Heart right ventricle (tissue), 16 donors: ENCODE measurements at regions not wholly inside any gene's neighbourhood (a gene's known extent, or its start where the extent isn't known, plus 50 kb on each side); places are given as distances from the start of the nearest gene placed in this dataset.

Experiments
- ATAC-seq, 8 donors: fragments of 200-7000 bp; cut with Tn5 transposase; one replicate each; pipeline ENCODE4 v1.9.1; 2020; ENCODE audit warnings: mild to moderate bottlenecking in 8 of 8, moderate library complexity in 8 of 8, moderate number of reproducible peaks in 1 of 8
- DNase-seq, 2 donors: peaks; one replicate each; pipeline ENCODE4 v3.0.0-alpha.2; 2020
- H3K27ac ChIP-seq, 10 donors: fragments of 200-600 bp; sonication (generic) in 2 of 10; one replicate each; pipeline versions ENCODE4 v1.5.0 to v1.8.0; 2020 to 2022; ENCODE audit warnings: mild to moderate bottlenecking in 3 of 10
- H3K27me3 ChIP-seq, 7 donors: fragments of 200-600 bp; one replicate each; pipeline ENCODE4 v1.8.0; 2021 to 2022; ENCODE audit warnings: mild to moderate bottlenecking in 2 of 7
- H3K36me3 ChIP-seq, 9 donors: fragments of 200-600 bp; sonication (generic) in 1 of 9; one replicate each; pipeline versions ENCODE4 v1.5.0 to v1.8.0; 2020 to 2022; ENCODE audit warnings: mild to moderate bottlenecking in 2 of 9
- H3K4me1 ChIP-seq, 9 donors: fragments of 200-600 bp; sonication (generic) in 1 of 9; one replicate each; pipeline versions ENCODE4 v1.5.0 to v1.8.0; 2020 to 2022; ENCODE audit warnings: mild to moderate bottlenecking in 4 of 9
- H3K4me3 ChIP-seq, 10 donors: fragments of 200-600 bp; sonication (generic) in 2 of 10; one replicate each; pipeline versions ENCODE4 v1.5.0 to v1.8.0; 2020 to 2022; ENCODE audit warnings: mild to moderate bottlenecking in 7 of 10, moderate library complexity in 2 of 10
- H3K9me3 ChIP-seq, 11 donors: fragments of 200-600 bp in 10 of 11; sonication (generic) in 2 of 11; one replicate each; pipeline versions ENCODE4 v1.5.0 to v1.8.0; 2013 to 2022; ENCODE audit warnings: mild to moderate bottlenecking in 2 of 11, control low read depth in 1 of 11, moderate library complexity in 1 of 11
- WGBS, 2 donors: extraction: QIAGEN DNeasy Blood & Tissue Kit; methylation state at CpG; one replicate each; pipeline ENCODE4 v1.1.7; 2013; ENCODE audit warnings: inconsistent platforms in 1 of 2; 5-methylcytosine and 5-hydroxymethylcytosine counted together
- intact Hi-C, 10 donors: fragments of 100-400 bp; cut with DNase I; formaldehyde crosslinking; loops; one replicate each; pipeline versions ENCODE4 v1.11.1 to v1.14.2; 2022
- TF ChIP-seq, protein P1 (sequence below), 9 donors: fragments of 200-600 bp; sonication (generic) in 2 of 9; IDR thresholded peaks; one replicate each; pipeline versions ENCODE4 v1.5.0 to v1.8.0; 2021 to 2022; ENCODE audit warnings: antibody characterized with exemption in 9 of 9, mild to moderate bottlenecking in 5 of 9, moderate library complexity in 1 of 9
- donor health status: Arrhythmogenic right ventricular cardiomyopathy.
- donor health status: ischemic (EF 13 %, LVEDD 7.1; RV severe dilation, severe dysfunction).
- donor health status: healthy with polysubstance abuse.
- donor health status: DM: no; HTN: yes; CAD: no.
- donor health status: DM: no; HTN: no; CAD: no.
- donor health status: ischemic (EF 25% LVEDD 6.9; RV normal size, moderate dysfunction).
- donor health status: ischemic (EF 25% LVEDD 5.7; RV mildly dilated, moderate dysfunction).
- donor health status: healthy.
- donor health status: DM: yes; HTN: yes; CAD: no.
- donor health status: Ischemic cardiomyopathy.
- donor health status: ischemic (EF 35%, LVEDD 5.7; RV mildly dilated, moderate dysfunction).
- donor health status: nonischemic (EF 11% LVEDD 7.7; RV severe dilation, severe dysfunction).
- donor health status: DM: yes; HTN: yes; CAD: no.
- donor health status: PGD.
- donor health status: ischemic (EF 29% LVEDD 5.4; RV normal size, mild dysfunction).
- donor health status: nonischemic (EF 23%, LVEDD 6.1; RV moderate dilation, normal function).

DNA sequence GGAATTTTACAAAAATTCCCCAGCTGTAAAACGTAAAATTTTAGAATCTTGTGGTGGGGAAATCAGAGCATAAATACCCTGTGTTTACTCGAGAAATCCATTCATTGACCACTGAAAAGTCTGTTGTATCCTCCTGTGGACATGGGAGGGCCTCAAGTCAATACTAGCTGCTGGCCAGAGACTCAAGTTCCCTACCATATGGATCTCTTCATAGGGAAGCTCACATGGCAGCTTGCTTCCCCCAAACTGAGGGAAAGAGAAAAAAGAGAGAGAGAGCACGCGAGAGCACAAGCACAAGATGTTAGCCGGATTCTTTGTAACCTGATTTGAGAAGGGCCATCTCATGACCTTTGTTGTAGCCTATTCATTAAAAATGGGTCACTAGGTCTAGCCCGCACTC lies 591.9 kb downstream of the LRRC70 start:
- no peaks in the 10 kb centered on the region for H3K27me3 ChIP-seq
- ATAC-seq (no peak), DNase-seq (no peak)
- H3K4me3 ChIP-seq = no peak overlapping the region
- intact Hi-C loops = no loop called here
- WGBS, 2 donors = 68 to 71% methylated on average over 6 of the region's 6 CpGs
- H3K36me3 ChIP-seq = no peaks in the 10 kb centered on the region
- no peaks in the 10 kb centered on the region for H3K9me3 ChIP-seq
- no peaks in the 10 kb centered on the region for H3K4me1 ChIP-seq
- H3K27ac ChIP-seq = no peak overlapping the region
- TF ChIP-seq, protein P1, sequence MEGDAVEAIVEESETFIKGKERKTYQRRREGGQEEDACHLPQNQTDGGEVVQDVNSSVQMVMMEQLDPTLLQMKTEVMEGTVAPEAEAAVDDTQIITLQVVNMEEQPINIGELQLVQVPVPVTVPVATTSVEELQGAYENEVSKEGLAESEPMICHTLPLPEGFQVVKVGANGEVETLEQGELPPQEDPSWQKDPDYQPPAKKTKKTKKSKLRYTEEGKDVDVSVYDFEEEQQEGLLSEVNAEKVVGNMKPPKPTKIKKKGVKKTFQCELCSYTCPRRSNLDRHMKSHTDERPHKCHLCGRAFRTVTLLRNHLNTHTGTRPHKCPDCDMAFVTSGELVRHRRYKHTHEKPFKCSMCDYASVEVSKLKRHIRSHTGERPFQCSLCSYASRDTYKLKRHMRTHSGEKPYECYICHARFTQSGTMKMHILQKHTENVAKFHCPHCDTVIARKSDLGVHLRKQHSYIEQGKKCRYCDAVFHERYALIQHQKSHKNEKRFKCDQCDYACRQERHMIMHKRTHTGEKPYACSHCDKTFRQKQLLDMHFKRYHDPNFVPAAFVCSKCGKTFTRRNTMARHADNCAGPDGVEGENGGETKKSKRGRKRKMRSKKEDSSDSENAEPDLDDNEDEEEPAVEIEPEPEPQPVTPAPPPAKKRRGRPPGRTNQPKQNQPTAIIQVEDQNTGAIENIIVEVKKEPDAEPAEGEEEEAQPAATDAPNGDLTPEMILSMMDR (IDR thresholded peaks at IDR 0.05) = no peak

- H3K9me3 ChIP-seq = no peaks in the 10 kb centered on the region
- no peak overlapping the region for H3K4me3 ChIP-seq
- no peak overlapping the region for H3K27ac ChIP-seq
- no peaks in the 10 kb centered on the region for H3K27me3 ChIP-seq
- ATAC-seq (no peak), DNase-seq (no peak)
- H3K4me1 ChIP-seq = no peaks in the 10 kb centered on the region
- intact Hi-C loops = loop anchor here in 1 of 10 donors (10.0 kb wide), 1 partner anchor 60 kb away; no protein-coding TSS in a partner anchor
- TF ChIP-seq, protein P1 (IDR thresholded peaks at IDR 0.05) = no peak
- WGBS, 2 donors = 74 to 79% methylated on average over 6 of the region's 6 CpGs
- no peaks in the 10 kb centered on the region for H3K36me3 ChIP-seq
Measured at GRCh38 chr5:63164838-63165535, 586.4 kb downstream of the LRRC70 start.

DNA sequence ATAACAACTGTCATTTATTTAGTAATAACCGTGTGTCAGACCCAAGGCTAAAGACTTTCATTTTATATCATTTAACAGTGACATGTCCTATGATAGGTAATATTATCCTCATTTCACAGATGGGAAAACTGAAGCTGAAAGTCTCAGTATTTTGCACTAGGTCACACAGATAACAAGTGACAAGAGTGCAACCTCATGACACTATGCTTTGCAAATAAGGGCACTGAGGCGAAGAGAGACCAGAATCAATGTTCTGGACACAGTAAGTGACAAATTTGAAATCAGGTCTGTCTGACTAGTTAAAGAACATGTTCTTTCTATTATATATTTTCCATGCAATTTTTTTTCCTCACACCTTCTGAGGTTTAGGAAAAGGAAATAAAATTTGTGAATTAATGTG lies 585.7 kb downstream of the LRRC70 start:
- intact Hi-C loops = loop anchor here in 1 of 10 donors (10.0 kb wide), 1 partner anchor 60 kb away; no protein-coding TSS in a partner anchor
- 85 to 95% methylated on average over 2 of the region's 2 CpGs for WGBS, 2 donors
- TF ChIP-seq, protein P1 (IDR thresholded peaks at IDR 0.05) = no peak

DNA sequence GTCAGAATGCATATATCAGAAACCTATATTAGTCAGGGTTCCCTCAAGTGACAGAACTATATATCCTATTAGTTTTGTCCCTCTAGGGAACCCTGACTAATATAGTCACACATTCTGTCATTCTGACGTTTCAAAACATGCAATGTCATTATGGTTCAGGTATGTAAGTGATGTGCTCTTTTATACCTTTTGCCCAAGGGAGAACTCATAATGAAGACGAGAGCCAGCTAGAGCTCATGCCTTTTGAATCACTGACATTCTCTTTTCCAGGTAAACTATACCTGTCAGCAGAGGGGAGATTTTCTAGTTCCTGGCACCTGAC lies 576.7 kb downstream of the LRRC70 start:
- no peak overlapping the region for H3K27ac ChIP-seq
- no peak for ATAC-seq
- H3K4me3 ChIP-seq = no peak overlapping the region
- TF ChIP-seq, protein P1 (IDR thresholded peaks at IDR 0.05) = no peak
- no peaks in the 10 kb centered on the region for H3K36me3 ChIP-seq
- intact Hi-C loops = no loop called here
- H3K9me3 ChIP-seq = no peaks in the 10 kb centered on the region
- 50 to 68% methylated on average over 2 of the region's 2 CpGs for WGBS, 2 donors
- no peak for DNase-seq
- no peaks in the 10 kb centered on the region for H3K27me3 ChIP-seq
- H3K4me1 ChIP-seq = no peaks in the 10 kb centered on the region

More for the DNA sequence above, 585.7 kb downstream of the LRRC70 start:
- H3K4me1 ChIP-seq = no peaks in the 10 kb centered on the region
- no peak overlapping the region for H3K27ac ChIP-seq
- no peaks in the 10 kb centered on the region for H3K27me3 ChIP-seq
- DNase-seq = no peak
- H3K4me3 ChIP-seq = no peak overlapping the region
- no peaks in the 10 kb centered on the region for H3K9me3 ChIP-seq
- ATAC-seq = no peak
- no peaks in the 10 kb centered on the region for H3K36me3 ChIP-seq
